NCI-H128 (cell line): ENCODE measurements at regions not wholly inside any gene's neighbourhood (a gene's known extent, or its start where the extent isn't known, plus 50 kb on each side); places are given as distances from the start of the nearest gene placed in this dataset.
"Not testable (repeated sequence)": the region's sequence is repeated elsewhere in the genome, so short reads cannot be mapped to it uniquely, and the experiment has no call there.

ENCODE experiments used
- DNase-seq: peaks from one replicate; lab custom pipeline; 2025; ENCODE audit not compliant: unreplicated experiment; lab: John Stamatoyannopoulos, UW

DNA sequence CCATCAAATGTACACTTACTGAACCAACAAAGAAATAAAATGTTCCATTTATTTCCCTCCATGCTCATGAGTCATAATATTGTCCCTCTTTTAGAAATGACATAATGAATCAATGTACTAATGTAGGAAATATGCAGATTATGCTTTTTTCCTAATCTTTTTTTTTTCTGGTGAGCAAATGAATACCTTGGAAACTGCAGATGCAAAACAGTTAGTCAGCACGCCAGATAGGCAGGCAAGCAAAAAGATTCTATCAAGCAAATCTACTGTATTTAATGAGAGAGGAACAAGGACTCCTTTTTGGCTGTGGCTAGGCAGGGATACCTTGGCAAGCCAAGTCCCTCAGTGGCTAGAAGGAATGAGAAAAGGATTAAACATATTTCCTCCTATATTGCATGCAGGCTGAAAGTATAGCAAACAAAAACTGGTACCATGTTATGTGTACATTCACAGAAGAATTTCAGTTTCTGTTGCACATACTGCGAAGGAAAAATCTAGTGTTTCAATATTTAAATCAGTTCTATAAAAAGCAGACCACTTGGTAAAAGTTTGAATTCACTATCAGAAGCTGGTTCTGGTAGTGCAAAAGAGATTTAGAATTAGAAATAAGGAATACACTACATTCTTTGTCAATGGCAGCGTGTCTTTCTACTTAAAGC, 605.4 kb downstream of the TLE1 start:
- DNase-seq: no peak

DNA sequence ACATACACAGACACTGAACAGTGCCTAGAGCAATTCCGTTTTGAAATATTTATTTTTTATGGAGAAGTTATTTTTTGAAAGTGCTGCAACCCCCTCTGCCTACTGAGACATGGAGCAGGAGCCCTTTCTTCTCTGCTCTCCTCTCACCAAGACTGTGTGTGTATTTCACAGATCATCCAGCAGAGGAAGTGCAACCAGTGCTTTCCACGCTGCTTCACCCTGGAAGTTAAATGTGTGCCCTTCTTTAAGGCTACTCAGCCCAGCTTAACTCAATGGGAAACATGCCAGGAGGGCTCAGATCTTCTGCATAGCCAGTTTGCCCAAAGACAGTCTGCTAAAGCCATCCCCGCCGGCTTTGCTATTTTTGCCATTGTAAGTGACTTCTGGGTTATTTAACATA, 606.3 kb downstream of the TLE1 start:
- no peak for DNase-seq

DNA sequence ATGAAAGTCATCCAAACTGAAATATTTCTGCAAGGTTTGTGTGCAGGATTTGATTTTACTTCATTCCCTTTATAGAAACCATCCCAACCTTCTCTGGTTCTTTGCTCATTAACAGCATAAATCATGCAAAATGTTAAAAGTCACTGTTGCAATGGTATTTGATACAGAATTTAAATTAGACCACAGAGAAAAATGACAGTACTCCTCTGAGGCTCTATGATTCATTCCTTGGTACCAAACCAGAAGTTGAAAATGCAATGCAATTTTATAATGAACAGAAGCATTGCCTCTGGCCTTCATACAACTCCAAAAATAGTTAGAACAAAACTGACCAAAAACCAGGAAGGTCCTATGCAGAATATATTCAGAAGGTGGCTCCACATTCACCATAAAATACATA, 607.1 kb downstream of the TLE1 start:
- no peak for DNase-seq

DNA sequence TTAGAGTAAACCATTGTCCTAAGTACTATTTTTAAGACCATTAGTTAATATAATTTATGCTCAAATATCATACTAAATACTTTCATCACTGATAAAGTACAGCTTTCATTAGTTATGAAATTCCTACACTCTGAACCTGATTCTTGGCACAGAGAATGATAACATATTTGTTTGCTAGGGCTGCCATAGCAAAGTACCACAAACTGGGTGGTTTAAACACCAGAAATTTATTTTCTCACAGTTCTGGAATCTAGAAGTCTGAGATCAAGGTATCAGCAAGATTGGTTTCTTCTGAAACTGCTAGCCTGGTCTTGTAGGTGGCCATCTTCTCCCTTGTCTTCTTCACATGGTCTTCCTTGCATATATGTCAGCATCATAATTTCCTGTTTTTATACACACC, 608.4 kb downstream of the TLE1 start:
- no peak for DNase-seq

DNA sequence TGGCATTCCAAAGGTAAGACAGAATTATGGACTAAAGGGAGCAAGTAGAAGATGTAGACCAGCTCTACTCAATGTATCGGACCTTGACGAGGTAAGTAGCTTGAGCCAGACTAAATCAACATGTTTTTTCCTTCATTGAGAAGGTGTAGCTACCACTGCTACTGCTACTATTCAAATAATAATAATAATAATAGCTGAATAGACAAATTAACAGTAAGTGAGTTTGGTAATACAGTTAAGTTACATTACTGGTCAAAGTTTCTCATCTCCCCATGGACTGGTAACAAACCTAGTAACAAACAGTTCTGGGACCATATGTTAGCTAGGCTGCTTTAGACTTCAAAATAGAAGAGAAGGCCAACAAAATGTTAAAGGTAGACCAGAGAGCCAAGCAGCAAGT, 609.2 kb downstream of the TLE1 start:
- DNase-seq: no peak

DNA sequence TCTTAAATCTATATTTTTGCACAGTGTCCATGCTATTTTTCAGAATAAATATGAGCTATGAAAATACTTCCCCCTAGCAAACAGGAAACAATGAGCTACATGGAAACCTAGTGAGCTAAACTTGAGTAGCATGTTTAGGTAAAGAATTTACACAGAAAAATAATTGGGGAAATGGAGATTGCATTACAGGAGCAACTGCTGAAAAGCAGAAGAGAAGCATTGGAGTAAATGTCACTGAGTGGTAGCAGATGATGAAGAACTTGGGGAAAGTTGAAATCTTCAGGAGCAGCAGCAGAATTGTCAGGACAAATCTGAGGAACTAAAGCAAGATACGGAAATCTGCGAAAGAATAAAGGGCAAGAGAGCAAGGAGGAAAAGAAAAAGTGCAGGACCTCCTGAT, 610.3 kb downstream of the TLE1 start:
- no peak for DNase-seq

DNA sequence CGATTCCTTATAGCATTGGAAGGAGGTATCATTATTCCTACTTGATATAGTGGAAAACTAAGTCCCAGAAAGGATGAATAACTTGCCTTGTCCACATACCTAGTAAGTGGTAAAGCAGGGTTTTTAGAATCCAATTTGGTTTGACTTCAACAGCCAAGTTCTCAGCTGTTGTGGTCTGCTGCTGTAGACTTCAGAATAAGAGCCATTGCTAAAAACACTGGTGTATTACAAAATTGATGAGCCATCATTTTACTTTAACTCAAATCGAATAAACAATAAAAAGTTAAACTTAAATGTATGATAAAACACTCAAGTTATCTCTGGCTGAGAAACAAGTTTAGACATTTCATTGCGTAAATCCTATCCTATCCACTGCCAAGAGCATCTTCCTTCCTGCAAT, 610.8 kb downstream of the TLE1 start:
- no peak for DNase-seq

DNA sequence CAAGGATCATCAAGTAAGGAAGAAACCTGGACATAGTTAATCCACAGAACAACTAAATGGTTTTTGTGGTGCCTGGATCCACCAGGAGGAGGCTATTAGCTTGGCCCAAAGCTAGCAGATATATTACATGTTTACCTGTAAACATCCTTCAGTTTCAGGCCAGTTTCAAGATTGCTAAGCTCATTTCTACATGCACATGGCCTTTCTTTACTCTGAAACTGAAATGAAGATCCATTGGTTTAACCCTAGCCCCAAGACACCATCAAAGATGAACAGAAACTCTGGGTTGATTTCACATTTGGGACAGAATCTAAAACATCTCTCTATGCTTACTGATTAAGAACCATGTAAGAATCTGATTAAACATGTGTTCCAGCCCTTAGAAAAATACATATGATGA, 611.8 kb downstream of the TLE1 start:
- DNase-seq: no peak

DNA sequence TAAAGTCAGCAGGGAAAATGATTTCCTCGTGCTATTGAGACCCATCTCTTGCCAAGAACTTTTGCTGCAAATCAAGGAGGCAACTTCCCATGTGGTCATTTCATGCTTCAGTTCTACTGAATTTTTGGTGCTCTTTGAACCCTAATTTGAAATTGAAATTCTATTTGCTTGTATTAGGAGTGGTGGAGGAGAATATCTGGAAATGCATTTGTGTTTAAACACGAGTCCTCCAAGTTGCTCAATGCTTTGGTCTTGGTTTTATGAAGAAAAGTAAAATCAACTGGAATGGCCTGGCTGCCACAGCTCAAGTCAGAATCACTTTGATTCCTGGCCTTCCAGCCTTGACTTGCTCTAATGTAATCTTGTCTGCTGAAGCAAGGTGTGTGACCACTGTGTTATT, 613.2 kb downstream of the TLE1 start:
- no peak for DNase-seq

DNA sequence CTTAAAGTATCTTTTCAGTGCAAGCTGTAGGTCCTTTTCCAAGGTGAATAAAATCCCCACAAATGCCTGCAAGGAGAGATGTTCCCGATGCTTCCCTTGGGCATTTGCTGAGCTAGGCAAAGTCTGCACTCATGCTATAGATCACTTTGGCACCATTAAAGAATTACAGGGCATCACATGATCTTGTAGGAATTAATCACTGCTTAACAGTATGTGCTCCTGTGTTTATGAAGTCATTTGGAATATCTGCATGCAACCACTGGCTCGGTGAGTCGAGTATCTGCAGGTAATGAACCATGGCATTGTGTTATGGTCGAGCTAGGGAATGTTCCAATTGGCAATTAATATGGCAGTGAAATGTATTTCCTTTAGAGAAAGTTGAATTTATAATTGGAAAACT, 615.1 kb downstream of the TLE1 start:
- no peak for DNase-seq

DNA sequence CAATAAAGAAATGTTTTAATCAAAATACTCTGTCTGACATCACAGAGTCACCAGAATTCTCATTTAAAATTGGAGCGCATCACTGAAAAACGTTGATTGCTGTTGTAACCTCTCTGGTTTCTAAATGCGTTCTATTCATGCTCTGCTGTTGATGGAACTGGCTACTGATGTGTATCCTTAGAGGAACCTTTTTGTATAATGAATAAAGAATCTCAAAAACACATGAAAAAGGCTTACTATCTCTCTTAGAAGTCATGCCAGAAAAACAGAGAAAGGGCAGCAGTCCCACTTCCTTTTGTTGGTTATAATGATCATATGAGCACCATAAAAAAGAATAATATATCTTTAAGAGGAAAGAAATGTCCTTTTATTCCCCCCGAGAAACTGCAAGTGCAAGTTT, 615.5 kb downstream of the TLE1 start:
- DNase-seq: no peak

DNA sequence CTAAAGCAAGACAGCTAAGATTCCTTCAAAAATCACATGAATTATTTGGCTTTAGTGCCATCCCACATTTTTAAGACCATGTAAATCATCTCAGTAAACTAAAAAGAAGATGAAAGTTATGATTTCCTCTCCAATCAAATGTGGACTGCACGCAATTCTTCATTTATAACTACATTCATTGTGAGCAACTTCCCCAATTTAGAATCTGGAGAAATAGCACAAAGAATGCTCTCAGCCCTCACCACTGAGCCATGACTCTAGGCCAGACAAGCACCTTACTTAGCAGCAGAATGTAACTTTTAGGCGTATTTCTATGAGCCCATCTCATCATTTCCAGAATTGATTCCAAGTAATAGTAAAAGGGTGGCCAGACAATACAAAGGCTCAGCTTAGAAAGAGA, 616.6 kb downstream of the TLE1 start:
- no peak for DNase-seq

DNA sequence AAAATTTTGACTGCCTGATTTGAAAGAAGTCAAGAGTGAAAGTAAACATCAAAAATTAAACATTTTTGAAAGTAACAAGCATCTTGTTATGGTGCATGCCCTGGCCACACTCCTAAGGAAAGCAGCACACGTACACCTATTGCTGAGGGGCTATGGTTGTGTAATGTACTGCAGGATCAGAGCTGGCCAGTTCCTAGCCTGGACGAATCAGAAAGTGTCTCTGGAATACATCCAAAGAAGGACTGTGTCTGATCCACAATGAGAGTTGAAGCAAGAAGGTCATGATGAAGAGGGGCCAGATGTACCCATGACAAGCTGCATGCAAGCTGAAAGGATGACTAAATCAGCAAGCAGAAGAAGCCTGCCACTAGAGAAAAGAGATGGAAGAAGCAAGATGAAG, 618.2 kb downstream of the TLE1 start:
- DNase-seq: no peak

DNA sequence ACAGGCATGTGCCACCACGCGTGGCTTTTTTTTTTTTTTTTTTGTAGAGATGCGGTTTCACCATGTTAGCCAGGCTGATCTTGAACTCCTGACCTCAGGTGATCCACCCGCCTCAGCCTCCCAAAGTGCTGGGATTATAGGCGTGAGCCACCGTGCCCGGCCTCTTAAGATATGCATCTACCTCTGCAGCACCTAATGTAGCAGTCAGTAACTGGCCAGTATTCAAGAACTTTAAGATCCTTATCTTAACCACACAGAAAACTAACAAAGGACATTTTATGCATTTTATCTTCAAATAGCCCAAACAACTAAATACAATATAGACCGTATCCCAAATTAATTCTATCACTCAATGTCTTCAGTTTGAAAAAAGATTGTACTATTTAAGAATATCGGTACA, 618.7 kb downstream of the TLE1 start:
- DNase-seq: no peak

DNA sequence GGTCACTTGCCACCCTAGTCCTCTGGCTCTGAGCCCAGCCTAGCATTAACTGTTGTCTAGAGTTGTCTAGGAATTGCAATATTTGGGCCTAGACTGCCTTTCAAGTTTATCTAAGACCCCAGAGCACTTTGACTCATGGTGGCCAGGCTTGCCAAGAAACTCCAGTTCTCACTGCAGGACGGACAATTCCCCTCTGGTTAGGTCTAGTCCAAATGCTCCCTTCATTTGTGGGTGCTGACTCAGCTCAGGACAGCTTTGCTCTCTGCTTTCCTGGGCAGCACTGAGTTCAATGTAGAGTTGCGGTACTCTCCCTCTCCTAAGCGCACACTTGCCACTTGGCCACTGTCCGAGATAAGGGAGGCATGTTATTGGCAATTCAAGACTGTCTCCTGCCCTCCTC, 619.4 kb downstream of the TLE1 start:
- DNase-seq: no peak

DNA sequence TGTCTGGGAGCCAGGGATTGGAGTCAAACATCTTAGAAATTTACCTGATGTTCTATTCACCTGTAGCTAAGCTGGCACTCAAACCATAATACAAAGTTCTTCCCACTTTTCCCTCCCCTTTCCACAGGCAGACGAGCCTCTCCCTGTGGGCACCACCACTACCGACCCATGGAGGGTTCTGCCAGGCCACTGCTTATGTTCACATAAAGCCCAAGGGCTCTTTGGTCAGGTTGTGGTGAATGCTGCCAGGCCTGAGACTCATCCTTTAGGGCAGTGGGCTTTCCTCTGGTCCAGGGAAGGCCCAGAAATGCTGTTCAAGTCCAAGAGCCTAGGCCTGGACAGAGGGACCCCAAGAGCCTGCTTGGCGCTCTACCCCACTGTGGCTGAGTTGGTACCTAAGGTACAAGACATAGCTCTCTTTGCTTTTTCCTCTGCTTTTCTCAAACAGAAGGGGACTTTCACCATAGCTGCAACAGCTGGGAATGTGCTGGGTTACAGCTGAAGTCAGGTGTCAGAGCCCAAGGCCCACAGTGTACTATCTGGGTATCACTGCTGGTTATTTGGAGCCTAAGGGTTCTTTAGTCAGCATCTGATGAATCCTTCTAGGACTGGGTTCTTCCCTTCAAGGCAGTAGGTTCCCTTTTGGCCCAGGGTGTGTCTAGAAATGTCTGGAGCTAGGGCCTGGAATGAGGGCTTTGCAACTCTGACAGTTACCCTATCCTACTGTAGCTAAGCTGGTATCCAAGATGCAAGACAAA, 620.1 kb downstream of the TLE1 start:
- DNase-seq: no peak

DNA sequence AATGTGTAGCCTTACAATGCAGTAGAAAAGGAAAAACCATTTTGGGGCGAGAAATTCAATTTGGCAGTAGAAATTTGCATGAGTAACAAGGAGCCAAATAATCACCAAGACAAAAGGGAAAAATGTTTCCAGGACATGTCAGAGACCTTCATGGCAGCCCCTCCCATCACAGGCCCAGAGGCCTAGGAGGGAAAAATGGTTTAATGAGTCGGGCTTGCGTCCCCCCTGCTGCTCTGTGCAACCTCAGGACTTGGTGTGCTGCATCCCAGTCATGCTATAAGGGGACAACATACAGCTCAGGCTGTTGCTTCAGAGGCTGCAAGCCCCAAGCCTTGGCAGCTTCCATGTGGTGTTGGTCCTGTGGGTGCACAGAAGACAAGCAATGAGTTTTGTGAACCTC, 626.4 kb downstream of the TLE1 start:
- DNase-seq: not testable (repeated sequence)

DNA sequence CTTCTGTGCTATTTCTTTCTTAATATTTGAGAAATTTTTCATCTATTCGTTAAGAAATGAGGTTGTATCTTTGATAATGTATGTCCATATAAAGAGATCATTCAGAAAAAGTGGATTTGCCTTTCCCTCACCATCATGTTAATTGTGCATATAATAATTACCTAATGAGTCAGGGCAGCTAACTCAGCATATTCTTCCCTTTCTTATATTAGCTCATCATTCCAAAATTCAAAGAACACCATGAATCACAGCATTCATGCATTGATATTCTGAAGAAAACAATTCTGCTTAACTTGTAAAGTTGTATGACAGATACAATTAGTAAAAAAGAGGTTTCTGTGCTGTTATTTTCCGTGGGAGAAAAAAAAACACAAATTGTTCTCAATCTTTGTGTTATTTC, 630.6 kb downstream of the TLE1 start:
- no peak for DNase-seq

DNA sequence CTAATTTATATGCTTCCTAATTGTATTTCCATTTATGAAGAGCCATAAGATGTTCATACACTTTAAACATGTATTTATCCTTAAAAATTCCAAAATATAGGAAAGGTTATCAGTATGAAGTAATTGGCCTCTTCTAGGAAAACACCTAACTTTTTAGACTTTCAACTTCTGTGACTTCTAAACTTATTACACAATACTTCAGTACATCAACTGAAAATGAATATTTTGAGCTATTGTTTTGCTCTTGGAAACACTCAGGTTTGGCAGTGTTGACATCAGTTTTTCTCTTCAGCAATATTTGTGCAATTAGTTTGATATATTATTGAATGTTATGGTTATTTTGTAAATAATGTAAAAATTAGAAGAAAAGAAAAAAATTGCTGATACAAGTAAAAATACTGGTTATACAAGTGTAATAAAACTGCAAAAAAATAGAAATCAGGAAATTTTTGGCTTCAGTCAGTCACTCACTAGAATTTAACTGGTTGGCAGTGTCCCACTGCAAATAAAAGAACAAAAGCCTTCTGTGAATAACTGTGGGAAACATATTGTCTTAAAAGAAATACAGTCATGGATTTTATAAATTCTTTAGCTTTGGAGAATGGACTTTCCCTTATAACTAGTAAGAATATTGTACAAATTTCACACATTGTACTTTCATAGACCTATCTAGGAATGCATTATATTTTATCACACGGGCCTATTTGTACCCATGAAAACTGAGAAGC, 635.9 kb downstream of the TLE1 start:
- DNase-seq: no peak

DNA sequence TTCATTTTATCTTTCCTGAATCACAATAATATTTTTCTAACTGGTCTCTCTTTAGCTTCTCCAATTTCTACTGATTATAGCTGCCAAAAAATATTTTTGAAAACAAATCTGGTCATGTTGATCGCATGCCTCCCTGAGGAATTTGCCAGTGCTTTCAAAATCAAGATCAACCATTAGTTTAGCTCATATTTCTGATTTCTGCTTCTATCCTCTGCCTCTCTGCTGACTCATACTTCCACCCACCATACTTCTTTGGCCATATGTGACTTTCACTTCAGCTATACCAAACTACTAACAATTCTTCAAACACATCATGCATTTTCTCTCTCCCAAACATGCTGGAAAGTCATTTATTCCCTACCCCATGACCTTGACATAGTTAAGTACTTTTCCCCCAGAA, 636.5 kb downstream of the TLE1 start:
- no peak for DNase-seq

DNA sequence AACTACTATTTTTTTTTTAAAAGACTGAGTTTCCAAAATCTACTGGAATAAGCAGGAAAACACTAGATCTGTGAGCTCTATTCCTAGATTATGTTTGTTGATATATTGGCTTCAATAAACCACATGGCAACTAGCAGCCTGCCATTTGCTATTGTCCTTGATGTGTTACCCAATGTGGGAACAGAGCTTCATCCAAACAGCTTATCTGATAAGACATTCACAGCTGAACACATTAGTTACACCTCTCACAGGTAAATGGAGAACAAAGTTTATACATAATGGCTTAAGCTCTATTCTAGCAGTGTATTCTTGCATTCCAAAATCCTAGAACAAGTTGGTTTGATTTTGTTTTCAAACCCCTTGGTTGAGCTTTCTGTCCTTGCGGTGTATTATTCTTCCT, 642.1 kb downstream of the TLE1 start:
- DNase-seq: no peak

DNA sequence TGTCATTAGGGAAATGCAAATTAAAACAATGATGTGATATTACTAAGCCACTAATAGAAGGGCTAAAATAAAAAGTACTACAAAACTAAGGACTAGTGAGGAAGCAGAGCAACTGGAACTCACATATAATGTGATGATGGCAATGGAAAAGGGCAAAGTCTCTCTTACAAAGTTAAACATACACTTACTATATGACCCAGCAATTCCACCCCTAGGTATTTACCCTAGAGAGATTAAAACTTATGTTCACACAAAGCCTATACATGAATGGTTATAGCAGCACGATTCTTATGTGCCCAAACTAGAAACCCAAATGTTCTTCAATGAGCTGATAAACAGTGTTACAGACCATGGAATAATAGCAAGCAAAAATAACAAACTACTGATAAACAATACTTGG, 643.7 kb downstream of the TLE1 start:
- DNase-seq: no peak
